WTC11 (cell line): ENCODE measurements at regions not wholly inside any gene's neighbourhood (a gene's known extent, or its start where the extent isn't known, plus 50 kb on each side); places are given as distances from the start of the nearest gene placed in this dataset.

ENCODE experiments used
- FOXJ3 ChIP-seq: sonication (generic); formaldehyde crosslinking; IDR thresholded peaks from 2 replicates; pipeline ENCODE4 v1.9.0; 2021; ENCODE audit warnings: missing genetic modification reagents, mild to moderate bottlenecking, borderline replicate concordance
- GRHL2 ChIP-seq: fragments of 250-450 bp; sonication (Bioruptor Pico); IDR thresholded peaks from 2 replicates; pipeline ENCODE4 v1.8.0; 2022; ENCODE audit warnings: mild to moderate bottlenecking, moderate library complexity; ENCODE audit not compliant: insufficient replicate concordance, severe bottlenecking
- JUN ChIP-seq: sonication (generic); formaldehyde crosslinking; IDR thresholded peaks from 2 replicates; pipeline ENCODE4 v1.8.0; 2023; ENCODE audit warnings: mild to moderate bottlenecking, missing genetic modification reagents
- MYBL2 ChIP-seq: sonication (generic); formaldehyde crosslinking; IDR thresholded peaks from 2 replicates; pipeline ENCODE4 v1.8.1; 2023; ENCODE audit warnings: mild to moderate bottlenecking, moderate library complexity, missing genetic modification reagents
- RORB ChIP-seq: fragments of 250-450 bp; sonication (Bioruptor Pico); IDR thresholded peaks from 2 replicates; pipeline ENCODE4 v1.9.0; 2021; ENCODE audit warnings: mild to moderate bottlenecking
- SMAD3 ChIP-seq: sonication (generic); formaldehyde crosslinking; IDR thresholded peaks from 2 replicates; pipeline ENCODE4 v1.8.0; 2022; ENCODE audit warnings: missing genetic modification reagents, mild to moderate bottlenecking, borderline replicate concordance
- ZNF121 ChIP-seq: sonication (generic); formaldehyde crosslinking; IDR thresholded peaks from 2 replicates; pipeline ENCODE4 v1.8.0; 2023; ENCODE audit warnings: missing genetic modification reagents
- ZNF263 ChIP-seq: sonication (generic); formaldehyde crosslinking; IDR thresholded peaks from 2 replicates; pipeline ENCODE4 v1.8.1; 2022; ENCODE audit warnings: low read depth, mild to moderate bottlenecking, moderate library complexity, missing genetic modification reagents
- TF ChIP-seq, protein P1 (sequence below): fragments of 200-600 bp; IDR thresholded peaks from 2 replicates; pipeline ENCODE4 v1.8.0; 2022; ENCODE audit warnings: antibody characterized with exemption
- TF ChIP-seq, protein P2 (sequence below): sonication (generic); formaldehyde crosslinking; IDR thresholded peaks from 2 replicates; pipeline ENCODE4 v1.8.1; 2022; ENCODE audit warnings: low read depth, missing genetic modification reagents, borderline replicate concordance
- TF ChIP-seq, protein P3 (sequence below): sonication (generic); formaldehyde crosslinking; IDR thresholded peaks from 2 replicates; pipeline ENCODE4 v1.8.1; 2023; ENCODE audit warnings: mild to moderate bottlenecking, missing genetic modification reagents, moderate library complexity
- TF ChIP-seq, protein P4 (sequence below): sonication (generic); formaldehyde crosslinking; IDR thresholded peaks from 2 replicates; pipeline ENCODE4 v1.8.0; 2022; ENCODE audit warnings: mild to moderate bottlenecking, missing genetic modification reagents

DNA sequence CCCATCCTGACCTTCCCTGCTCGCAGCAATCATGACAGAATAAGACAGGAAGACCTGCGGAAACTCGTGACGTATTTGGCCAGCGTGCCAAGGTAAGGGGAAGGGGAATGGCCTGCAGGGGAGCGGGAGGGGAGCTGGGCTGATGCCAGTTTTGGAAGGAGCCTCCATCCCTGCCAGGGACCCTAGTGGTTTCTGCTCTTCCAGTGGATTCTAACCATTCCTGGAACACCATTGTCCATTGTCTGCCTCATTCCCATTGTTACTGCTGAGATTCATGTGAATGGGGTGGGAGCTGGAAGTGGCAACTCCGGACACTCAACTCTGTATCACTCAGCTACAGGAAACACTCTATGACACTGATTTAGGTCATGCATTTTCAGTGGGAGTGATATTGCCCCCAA, 242.9 kb upstream of the ROPN1 start:
- TF ChIP-seq SMAD3 (CRISPR knock-in tag) (no peak), FOXJ3 (no peak), ZNF263 (CRISPR knock-in tag) (no peak), ZNF121 (CRISPR knock-in tag) (no peak), GRHL2 (CRISPR knock-in tag) (no peak), MYBL2 (CRISPR knock-in tag) (no peak), RORB (no peak), JUN (CRISPR knock-in tag) (no peak)
- TF ChIP-seq, protein P1, sequence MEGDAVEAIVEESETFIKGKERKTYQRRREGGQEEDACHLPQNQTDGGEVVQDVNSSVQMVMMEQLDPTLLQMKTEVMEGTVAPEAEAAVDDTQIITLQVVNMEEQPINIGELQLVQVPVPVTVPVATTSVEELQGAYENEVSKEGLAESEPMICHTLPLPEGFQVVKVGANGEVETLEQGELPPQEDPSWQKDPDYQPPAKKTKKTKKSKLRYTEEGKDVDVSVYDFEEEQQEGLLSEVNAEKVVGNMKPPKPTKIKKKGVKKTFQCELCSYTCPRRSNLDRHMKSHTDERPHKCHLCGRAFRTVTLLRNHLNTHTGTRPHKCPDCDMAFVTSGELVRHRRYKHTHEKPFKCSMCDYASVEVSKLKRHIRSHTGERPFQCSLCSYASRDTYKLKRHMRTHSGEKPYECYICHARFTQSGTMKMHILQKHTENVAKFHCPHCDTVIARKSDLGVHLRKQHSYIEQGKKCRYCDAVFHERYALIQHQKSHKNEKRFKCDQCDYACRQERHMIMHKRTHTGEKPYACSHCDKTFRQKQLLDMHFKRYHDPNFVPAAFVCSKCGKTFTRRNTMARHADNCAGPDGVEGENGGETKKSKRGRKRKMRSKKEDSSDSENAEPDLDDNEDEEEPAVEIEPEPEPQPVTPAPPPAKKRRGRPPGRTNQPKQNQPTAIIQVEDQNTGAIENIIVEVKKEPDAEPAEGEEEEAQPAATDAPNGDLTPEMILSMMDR: no peak
- TF ChIP-seq, protein P2, sequence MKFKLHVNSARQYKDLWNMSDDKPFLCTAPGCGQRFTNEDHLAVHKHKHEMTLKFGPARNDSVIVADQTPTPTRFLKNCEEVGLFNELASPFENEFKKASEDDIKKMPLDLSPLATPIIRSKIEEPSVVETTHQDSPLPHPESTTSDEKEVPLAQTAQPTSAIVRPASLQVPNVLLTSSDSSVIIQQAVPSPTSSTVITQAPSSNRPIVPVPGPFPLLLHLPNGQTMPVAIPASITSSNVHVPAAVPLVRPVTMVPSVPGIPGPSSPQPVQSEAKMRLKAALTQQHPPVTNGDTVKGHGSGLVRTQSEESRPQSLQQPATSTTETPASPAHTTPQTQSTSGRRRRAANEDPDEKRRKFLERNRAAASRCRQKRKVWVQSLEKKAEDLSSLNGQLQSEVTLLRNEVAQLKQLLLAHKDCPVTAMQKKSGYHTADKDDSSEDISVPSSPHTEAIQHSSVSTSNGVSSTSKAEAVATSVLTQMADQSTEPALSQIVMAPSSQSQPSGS (CRISPR knock-in tag): no peak
- TF ChIP-seq, protein P3, sequence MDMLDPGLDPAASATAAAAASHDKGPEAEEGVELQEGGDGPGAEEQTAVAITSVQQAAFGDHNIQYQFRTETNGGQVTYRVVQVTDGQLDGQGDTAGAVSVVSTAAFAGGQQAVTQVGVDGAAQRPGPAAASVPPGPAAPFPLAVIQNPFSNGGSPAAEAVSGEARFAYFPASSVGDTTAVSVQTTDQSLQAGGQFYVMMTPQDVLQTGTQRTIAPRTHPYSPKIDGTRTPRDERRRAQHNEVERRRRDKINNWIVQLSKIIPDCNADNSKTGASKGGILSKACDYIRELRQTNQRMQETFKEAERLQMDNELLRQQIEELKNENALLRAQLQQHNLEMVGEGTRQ (CRISPR knock-in tag): no peak
- TF ChIP-seq, protein P4, sequence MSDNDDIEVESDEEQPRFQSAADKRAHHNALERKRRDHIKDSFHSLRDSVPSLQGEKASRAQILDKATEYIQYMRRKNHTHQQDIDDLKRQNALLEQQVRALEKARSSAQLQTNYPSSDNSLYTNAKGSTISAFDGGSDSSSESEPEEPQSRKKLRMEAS (CRISPR knock-in tag): no peak
